ENCODE measurements at regions not wholly inside any gene's neighbourhood (a gene's known extent, or its start where the extent isn't known, plus 50 kb on each side); places are given as distances from the start of the nearest gene placed in this dataset.

DNA sequence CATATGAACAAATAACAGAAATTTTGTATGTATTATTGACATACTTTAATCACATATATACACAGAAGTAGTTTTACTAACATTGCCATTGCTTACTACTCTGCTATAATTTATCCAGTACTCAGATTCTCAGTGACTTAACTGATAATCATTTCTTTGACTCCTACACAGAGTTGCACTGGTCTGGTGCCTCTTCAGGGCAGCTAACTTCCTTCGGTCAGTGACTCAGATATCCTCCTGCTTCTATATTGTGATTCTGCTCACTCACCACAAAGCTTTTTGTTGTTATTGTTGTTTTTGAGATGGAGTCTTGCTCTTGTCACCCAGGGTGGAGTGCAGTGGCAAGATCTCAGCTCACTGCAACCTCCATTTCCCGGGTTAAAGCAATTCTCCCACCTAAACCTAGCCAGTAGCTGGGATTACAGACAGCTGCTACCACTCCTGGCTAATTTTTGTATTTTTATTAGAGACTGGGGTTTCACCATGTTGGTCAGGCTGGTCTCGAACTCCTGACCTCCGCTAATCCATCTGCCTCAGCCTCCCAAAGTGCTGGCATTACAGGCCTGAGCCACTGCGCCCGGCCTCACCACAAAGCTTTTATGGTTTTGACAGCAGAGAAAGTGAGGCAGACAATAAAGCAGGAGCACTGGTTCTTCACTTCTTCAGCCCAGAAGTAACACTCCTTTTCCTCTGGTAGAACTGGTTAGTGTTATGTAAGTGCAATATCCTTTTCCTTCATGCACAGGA is 499.3 kb downstream of the EPHA5 start:
- TF ChIP-seq, protein P1, sequence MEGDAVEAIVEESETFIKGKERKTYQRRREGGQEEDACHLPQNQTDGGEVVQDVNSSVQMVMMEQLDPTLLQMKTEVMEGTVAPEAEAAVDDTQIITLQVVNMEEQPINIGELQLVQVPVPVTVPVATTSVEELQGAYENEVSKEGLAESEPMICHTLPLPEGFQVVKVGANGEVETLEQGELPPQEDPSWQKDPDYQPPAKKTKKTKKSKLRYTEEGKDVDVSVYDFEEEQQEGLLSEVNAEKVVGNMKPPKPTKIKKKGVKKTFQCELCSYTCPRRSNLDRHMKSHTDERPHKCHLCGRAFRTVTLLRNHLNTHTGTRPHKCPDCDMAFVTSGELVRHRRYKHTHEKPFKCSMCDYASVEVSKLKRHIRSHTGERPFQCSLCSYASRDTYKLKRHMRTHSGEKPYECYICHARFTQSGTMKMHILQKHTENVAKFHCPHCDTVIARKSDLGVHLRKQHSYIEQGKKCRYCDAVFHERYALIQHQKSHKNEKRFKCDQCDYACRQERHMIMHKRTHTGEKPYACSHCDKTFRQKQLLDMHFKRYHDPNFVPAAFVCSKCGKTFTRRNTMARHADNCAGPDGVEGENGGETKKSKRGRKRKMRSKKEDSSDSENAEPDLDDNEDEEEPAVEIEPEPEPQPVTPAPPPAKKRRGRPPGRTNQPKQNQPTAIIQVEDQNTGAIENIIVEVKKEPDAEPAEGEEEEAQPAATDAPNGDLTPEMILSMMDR (IDR thresholded peaks at IDR 0.05) = no peak
- TF ChIP-seq POLR2AphosphoS5 (IDR thresholded peaks at IDR 0.05; ENCODE audit: insufficient read depth in 1 of 2, low read depth in 1 of 2) = no peak

Data from vagina (tissue), 2 donors.